MV-4-11 (cell line): ENCODE measurements at regions not wholly inside any gene's neighbourhood (a gene's known extent, or its start where the extent isn't known, plus 50 kb on each side); places are given as distances from the start of the nearest gene placed in this dataset.

Experiments
- DNase-seq: peaks from one replicate; lab custom pipeline; 2025; lab: John Stamatoyannopoulos, UW

DNA sequence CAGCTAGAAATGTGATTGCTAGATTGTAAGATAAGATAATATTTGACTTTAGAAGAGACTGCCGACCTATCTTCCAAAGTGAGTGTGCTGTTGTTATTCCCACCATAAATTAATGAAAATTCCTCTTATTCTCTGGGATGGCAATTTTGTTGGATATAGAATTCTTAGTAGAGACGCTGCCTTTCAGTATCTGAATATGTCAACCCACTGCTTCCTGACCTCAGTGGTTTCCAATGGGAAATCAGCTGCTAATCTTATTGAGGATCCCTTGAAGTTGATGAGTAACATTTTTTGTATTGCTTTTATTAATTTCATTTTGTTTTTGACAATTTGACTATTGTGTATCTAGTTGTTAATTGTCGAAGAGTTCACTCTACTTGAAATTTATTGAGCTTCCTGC, 313.0 kb downstream of the BMP2 start:
- no peak for DNase-seq

DNA sequence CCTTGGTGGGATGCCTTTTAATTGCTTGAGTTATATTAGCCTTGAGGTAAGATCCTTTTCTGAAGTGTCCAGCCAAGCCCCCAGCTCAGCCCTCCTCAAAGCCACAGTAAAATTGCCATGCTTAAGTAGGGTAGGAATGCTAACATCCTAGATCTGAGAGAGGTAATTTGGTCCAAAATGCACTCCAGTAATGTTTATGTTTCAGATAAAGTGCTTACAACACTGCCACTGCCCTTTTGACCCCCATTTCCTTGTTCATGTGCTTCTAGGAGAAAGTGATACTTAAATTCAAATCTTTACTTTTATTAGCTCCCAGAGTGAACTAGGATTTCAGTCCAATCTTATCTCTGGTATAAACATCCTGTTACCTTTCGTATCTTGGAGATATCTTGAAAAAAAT, 318.0 kb downstream of the BMP2 start:
- DNase-seq = no peak

DNA sequence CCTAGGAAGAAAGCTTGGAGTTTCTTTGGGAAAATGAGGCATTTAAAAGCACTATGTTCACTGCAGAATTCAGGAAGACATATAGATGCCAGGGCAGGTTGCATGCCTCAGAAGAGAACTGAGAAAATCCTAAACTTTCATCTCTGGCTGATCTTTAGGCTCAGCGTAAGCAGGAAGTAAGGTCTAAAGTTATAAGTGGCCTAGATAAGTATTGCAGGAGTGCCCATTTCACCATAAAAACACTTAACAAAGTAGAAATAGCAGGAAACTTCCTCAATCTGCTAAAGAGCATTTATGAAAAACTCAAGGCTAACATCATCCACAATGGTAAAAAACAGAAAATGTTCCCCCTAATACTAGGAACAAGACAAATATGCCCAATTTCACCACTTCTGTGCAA, 320.3 kb downstream of the BMP2 start:
- DNase-seq = no peak

DNA sequence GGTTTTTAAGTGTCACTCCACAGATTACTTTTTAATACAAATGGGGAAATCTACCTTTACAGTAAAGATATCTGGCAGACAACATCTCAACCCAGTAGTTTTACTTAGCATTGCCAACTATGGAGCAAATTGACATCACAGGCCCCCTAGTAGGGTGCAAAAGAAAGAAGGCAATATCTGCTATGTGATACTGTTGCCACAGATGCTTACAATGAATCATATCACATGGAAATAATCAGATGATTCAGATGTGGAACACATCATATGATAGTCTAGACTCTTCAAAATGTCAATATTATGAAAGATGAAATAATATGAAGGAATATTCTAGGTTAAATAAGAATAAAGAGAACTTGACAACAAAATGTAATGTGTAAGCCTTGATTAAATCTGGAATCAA, 322.5 kb downstream of the BMP2 start:
- DNase-seq = no peak

DNA sequence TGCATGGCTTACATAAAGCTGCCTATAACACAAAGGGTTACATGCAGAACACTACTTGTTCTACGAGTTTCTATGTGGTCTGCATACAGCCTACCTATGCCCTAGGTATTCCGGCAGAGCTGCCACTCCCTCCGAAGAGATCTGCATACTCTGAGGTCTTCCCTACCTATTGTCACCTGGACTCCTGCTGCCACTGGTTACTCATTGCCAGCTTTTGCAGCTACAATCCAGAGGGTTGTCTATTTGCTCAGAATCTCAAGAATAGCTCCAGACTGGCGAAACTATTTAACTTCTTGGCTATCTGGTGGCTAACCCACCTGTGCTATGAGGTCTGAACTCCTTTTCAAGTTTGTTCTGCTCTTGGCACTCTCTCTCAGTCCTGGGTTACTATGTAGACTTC, 323.3 kb downstream of the BMP2 start:
- no peak for DNase-seq

DNA sequence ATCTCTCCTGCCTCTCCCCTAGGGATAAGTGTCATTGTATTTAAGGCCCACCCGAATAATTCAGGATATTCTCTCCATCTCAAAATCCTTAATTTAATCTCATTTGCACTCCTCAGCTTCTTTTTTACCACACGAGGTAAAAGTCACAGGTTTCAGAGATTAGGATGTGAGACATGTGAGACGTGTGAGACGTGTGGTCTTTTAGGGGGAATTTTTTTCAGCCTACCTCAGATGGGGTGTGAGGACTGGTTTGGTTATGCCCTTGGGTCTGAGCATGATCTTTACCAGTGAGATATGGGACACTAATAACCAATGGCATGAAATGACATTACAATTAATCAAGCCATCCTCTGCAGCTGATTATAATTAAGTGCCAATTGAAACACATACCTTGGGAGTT, 324.2 kb downstream of the BMP2 start:
- DNase-seq = no peak

DNA sequence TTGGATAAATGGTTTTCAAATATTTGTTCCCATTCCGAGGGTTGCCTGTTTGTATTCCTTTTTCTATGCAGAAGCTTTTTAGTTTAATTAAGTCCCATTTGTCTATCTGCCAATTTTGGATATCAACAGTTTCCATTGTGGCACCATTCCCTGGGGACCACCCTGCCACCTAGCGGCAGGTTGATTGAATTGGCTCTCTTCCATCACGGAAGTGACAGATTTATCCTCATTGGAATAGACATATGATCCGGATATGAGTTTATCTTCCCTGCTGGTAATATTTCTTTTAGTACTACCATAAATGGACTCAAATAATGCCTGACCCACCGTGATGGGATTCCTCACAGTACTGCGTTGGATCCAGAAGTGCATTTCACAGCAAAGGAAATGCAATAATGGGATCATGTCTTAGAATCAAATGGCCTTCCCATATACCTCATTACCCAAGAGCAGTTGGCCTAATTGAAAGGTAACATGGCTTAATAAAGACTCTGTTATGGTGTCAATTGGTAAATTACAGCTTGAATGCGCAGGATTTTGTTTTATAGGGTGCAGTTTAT, 327.0 kb downstream of the BMP2 start:
- peak; percentile 30 for DNase-seq

DNA sequence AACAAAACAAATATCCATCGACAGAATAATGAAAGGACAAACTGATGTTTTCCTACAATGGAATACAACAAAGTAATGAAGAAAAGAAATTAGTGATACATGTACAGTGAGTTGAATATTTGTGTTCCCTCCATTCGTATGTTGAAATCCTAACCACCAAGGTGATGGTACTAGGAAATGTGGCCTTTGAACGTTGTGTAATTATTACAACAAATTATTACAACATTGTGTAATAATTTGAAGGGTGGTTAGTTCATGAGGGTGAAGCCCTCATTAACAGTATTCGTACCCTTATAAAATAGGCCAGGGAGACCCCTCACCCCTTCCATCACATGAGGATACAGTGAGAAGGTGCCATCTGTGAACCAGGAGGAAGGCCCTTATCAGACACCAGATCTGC, 339.4 kb downstream of the BMP2 start:
- DNase-seq = no peak

DNA sequence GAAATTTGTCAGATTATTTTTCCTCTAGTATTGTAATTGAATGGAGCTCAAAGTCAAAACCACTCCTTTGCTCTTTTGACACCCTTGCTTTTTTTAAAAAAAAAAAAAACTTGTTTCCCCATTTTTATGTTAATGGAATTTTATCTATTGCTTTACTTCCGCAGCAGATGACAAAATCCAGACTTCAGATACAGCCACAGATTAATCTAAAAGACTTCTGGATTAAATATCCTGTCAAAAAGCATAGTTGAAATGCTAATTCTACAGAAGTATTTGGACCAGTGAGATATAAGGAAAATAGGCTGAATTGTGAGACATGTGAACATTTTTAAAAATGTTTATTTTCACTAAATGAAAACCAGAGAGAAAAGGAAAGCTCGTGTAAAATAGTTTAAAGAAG, 341.4 kb downstream of the BMP2 start:
- DNase-seq = no peak

DNA sequence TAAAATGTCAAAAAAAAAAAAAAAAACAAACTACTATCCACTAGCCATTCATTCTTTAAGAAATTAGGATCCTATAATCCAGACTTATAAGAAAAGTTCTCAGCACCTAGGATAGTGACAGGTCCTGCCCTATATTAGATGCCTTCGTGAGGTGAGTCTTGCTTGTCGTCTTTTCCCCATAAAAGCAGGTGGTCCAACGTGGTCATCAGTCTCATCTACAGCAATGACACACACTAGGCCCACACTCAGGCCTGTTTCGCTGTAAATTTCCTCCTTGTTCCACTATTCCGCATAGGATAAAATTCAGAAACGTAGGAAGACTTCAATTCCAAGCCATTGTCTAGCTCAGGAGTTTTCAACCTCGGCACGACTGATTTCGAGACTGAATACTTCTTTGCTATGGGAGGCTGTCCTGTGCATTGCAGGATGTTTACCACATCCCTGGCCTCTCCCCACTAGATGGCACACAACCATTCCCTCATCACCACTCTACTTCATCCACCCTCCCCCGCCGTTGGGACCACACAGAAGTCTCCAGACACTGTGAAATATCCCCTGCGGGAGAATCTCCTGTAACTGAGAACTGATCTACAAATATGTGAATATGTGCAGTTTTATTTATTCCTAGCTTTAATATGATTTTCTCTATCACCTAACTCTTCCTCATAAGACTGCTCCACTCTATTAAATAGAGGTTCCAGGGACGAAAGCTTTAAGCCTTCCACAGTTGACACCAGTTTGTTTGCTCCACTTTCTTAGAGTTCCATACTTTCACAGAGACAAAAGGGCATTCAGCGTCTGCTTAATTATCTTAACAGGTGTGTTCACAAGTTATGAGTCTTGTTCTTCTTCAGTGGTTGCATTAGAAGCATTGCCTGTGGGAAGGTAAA, 346.3 kb downstream of the BMP2 start:
- no peak for DNase-seq

DNA sequence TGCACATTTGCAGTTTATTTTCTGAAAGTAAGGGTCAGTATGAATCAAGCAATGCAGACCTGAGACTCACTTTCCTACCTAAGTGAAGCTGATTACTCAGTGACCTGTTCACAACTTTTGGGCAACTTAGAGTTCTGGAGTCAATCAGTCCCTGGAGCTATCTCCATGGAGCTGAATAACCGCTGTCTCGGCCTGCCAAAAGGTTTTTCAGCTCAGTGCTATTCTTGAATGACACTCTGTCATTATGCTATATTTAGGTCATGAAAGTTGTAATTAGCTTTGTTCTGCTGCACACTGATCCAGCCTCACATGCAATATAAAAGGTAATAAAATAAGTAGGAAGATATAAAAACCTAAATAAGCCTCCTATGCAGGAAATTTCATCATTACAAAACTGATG, 356.0 kb downstream of the BMP2 start:
- no peak for DNase-seq

DNA sequence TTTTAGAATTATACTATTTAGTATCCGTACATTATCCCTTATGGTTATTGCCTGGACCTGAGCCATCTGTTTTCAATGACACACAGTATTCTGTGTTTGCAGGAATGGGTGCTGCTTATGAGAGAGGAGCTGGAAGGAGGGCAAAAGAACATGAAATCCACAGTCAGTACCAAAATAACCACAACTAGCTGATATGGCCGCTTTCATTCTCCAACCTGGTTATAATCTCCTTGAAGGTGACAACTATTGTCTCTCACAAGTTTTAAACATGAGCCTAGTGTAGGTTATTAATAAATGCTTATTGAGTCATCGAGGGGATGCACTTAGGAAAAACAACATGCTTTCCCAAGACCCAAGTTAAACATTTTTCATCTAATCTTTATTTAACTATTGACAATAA, 356.6 kb downstream of the BMP2 start:
- DNase-seq = no peak

DNA sequence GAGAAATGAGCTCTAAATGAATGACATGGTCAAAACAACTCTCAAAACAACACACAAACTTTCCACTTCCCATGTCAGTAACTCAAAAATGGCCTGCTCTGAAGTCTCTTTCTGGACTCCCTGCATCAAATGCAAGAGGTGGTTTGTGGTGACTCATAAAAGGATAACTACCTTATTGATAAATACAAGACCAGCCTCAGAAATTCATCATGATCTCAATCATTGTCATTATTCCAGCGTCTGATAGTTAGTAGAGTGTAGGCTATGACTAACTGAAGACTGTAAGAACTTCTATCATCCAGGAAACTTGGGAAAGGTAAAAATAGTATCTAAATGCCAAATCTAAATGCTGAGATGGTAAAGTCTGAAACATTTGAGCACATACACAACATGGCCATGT, 369.4 kb downstream of the BMP2 start:
- no peak for DNase-seq

DNA sequence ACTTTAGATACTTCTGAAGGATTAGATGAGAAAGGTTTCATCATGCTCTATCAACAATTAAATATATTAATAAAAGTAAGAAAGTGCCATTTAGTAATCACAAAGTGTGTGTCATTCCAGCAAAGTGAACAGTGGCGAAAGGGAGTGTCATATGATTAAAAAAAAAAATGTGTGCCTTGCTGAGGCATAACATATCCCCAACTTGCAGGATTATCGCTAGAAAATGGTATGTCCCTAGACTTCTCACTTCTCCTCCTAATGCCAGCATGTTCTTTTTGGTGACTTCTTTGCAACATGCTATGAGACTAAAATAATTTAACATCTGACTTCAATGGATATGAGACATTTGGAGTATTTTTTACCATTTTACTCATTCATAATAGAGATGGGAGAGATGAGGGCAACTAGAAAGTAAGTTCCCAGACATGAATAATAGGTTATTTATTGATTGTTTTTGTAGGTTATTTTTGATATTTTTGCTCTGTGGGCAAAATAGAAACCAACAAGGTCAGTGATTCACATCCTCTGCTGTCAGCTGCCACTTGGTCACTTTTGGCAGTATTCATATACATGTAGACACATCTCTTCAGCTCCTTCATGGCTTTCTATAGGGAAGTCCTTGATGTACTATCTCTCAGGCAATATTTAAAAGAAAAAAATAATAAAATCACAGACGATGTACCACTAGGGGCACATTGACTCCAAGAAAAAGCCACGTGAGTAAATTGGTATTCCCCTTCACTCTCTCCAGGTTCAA, 370.1 kb downstream of the BMP2 start:
- DNase-seq = no peak

DNA sequence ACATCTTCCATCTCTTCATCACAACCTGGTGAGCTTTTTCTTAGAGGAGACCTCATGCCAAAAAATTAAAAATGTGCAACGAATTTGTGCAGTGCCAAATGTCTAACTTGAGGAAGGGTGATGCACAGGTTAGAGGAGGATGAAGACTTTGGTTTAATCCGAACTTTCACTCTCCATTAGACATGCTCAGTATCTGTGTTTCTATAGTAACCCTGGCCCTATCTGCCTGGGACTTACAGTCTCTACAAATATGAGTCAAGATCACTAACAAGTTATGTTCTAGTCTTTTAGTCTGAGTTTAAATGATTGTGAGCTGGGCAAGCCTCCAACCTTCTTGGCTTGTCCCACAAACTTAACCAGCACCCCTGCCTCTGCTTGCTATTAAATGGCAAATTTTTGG, 377.0 kb downstream of the BMP2 start:
- DNase-seq = no peak

DNA sequence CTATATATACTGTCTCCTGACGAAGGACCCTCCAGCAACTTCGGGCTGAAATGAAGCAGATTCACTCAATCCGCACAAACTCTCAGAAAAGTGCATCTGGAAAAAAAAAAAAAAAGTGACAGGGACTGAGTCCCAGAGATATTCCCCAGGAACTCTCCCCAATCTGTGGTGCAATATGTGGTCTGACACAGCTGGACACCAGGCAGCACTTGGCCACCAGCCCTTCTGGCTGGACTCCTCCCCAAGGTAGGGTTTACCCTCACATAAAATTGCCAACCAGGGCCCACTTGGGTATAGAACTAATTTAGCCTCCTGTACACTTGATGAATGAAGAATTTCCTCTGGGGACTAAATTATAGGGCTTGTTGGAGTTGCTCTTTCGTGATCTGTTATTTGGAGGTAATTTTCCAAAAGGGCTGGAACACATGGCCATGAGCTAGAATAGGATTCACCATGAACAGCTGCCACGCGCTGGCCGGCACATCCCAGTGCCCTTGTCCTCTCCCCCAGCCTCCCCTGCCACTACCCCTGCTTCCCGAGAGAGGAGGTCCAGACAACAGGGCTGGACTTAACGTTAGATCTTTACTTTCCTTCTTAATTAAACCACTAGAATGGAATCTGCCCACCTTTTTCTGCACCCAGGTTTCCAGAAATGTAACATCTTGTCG, 379.2 kb downstream of the BMP2 start:
- DNase-seq = no peak

DNA sequence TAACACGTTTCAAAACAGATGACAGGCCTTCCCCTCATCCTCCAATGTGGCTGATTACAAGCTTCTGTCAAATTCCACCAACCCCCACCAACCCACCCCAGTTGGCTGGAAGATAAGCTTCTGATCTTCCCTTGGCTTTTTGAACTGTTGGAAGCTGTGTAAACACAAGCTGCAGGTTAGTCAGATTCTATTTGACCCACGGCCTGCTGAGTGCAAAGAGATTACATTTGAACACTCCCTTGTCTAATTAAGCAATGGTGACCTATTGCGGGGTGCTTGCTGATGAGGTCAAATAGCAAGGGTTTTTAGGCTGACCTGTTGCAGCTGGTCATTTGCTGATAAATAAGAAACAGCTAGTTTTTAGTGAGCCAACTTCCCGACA, 379.7 kb downstream of the BMP2 start:
- no peak for DNase-seq

DNA sequence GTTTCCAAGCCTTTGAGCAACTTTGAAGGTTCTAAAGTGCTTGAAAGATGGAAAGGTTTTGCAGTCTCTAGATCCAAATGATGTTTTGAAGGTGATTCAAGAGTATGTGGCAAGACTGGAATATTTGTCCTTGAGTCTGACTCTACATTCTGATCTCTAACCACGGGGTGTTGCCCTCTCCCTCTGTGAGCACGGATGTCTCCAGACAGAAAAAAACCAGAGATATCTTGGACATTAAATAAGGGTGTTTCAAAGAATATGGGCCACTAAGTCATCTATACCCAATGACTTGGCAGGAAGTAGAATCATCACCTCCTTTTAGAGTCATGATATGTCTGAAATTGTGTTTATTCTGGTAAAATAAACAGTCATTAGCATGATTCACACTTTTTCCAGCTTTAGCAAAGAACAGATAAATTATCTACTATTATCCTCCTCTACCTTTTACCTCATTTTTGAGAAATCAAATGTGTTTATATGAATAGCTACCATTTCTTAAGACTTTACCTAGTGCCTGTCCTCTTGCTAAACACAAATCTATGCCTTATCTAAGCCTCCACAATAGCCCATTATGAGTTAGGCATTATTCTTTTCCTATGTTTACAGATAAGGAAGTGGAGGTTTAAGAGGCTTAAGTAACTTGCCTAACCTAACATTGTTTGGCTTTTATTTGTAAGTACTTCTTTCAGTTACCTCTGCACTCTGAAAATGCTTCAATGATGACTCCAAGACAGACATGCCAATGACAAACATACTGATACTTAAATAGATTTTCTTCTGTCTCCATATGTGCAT, 384.4 kb downstream of the BMP2 start:
- no peak for DNase-seq

DNA sequence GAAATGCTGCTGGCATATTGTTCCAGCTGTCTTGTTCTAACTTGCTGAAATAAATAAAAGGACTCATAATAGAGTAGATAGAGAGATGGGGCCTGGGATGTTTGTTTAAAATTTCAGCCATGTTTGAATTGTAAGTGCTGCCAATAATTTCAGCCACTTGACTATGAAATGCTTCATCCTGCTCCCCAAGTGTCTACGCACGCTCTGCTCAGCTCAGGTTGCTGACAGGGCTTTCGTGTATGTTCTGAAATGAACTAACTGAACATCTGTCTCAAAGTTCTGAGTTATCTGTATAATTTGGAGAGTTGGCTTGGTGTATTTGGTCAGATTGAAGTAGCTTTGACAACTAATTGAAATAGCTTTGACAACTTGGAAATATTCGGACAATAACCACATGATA, 387.8 kb downstream of the BMP2 start:
- DNase-seq = no peak

DNA sequence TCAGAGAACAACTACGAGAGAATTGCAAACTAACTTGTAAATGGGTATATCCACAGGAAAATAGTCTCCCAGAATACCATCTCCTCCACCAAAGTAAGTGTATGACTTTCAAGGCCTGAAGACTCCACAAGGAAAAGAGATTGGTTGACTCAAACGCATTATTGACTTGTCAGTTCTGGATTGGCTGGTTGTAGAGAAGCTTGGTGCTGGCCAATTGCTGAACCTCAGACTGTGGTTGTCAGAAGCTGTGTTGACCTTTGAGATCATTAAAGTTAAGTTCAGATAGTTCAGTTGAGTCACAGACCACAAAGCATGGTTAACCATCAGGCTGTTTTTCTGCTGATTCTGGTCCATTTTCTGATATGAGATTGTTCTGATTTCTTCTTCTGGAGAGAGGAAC, 388.3 kb downstream of the BMP2 start:
- DNase-seq = no peak

DNA sequence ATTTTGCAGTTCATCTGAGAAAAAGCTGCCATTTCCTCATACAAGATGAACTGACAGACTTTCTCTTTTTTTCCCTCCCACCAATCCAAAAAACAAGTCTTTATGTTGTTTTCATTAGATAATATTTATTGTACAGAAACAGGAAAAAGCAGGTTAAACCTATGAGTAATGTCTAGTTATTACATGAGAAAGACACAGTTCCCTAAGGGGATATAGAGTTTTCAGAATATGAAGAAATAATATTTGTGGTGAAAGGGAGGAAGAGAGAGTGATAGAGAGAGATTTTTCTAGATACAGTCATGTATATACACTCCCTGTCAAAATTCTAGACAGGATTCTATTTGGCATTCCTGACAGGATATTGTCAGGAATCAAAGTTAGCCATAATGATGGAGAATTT, 392.4 kb downstream of the BMP2 start:
- no peak for DNase-seq

DNA sequence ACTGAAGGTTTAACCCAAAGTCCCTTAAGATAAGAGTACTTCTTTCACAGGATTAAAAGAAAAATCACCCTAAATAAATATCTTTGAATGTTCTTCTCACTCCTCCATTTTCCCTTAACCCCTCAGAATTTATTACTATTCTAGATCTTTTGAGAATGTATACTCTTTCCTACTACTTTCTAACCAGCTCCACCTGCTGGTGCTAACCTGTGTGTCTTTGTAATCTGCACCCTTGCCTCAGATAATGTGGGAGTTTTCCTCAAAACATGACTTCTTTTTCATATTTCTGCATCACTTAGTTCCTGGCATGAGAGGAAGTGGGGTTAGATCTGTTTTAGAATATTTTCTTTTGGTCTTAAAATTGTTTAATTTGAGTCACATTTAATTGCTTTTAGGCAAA, 394.2 kb downstream of the BMP2 start:
- DNase-seq = no peak
